ENCODE measurements at regions not wholly inside any gene's neighbourhood (a gene's known extent, or its start where the extent isn't known, plus 50 kb on each side); places are given as distances from the start of the nearest gene placed in this dataset.

DNA sequence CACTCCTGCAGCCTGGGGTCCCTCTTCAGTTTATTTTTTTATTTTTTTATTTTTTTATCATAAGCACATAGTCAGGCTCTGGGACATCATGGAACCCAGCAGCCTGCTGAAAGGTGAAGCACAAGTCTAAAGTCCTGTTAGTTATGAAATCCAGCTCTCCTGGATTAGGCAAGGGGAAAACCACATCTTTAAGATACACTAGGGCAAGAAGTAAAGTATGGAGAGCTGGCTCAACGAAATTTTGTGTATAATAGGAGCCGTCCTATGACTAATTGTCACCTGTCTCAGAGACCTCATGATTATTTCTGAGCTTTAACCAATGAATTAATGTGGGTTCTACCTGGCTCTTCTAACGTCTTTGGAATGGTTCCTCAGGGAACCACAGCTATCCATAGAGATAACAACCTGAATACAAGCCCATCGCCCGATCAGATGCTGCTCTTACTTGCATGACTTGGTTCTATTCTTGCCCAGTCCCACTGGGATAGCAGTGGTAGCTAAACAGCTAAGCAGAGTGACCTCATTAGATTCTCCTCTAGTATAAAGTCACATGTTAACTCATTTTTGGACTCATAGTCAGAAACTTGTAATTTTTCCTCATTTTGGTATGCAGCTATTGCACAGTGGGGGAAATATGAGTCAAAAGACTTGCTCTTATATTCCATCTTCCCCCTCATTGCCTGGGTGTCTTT lies 122.7 kb downstream of the LMO4 start:
- no peak for DNase-seq (ENCODE audit: low spot score)
- peaks cover 5% of the 10 kb centered on the region for H3K4me1 Mint-ChIP-seq (ENCODE audit: low read depth)
- H3K36me3 Mint-ChIP-seq (ENCODE audit: low read depth), result peaks cover 2% of the 10 kb centered on the region
- no peaks in the 10 kb centered on the region for H3K27me3 Mint-ChIP-seq (ENCODE audit: low read depth)
- H3K4me3 Mint-ChIP-seq (ENCODE audit: unreplicated experiment), result no peak overlapping the region
- no peak for TF ChIP-seq CTCF (IDR thresholded peaks at IDR 0.05)
- peaks cover 4% of the 10 kb centered on the region for H3K9me3 Mint-ChIP-seq (ENCODE audit: low read depth)
- no peak overlapping the region for H3K27ac Mint-ChIP-seq (ENCODE audit: unreplicated experiment)

DNA sequence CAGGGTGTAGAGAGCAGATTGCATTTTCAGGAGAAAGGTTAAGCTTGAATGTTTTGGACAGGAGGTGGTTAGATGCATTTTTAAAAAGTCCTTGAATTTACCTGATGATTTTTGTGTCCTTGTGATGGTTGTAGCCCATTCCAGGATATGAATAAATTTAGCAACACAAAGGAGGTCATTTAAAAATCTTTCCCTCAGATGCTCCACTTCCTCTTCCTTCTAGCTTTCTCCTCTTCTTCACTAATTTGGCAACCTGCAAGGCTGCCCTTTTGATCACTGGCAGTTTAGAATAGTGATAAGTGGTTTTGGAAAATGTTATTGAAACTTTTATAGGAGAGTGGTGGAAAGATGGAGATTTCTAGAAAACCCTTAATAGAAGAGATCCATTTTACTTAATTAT lies 124.0 kb downstream of the LMO4 start:
- no peaks in the 10 kb centered on the region for H3K27me3 Mint-ChIP-seq (ENCODE audit: low read depth)
- H3K4me1 Mint-ChIP-seq (ENCODE audit: low read depth), result peaks cover 5% of the 10 kb centered on the region
- DNase-seq (ENCODE audit: low spot score), result no peak
- H3K9me3 Mint-ChIP-seq (ENCODE audit: low read depth), result peaks cover 7% of the 10 kb centered on the region
- no peak overlapping the region for H3K4me3 Mint-ChIP-seq (ENCODE audit: unreplicated experiment)
- H3K36me3 Mint-ChIP-seq (ENCODE audit: low read depth), result peaks cover 2% of the 10 kb centered on the region
- no peak overlapping the region for H3K27ac Mint-ChIP-seq (ENCODE audit: unreplicated experiment)
- TF ChIP-seq CTCF (IDR thresholded peaks at IDR 0.05), result no peak

DNA sequence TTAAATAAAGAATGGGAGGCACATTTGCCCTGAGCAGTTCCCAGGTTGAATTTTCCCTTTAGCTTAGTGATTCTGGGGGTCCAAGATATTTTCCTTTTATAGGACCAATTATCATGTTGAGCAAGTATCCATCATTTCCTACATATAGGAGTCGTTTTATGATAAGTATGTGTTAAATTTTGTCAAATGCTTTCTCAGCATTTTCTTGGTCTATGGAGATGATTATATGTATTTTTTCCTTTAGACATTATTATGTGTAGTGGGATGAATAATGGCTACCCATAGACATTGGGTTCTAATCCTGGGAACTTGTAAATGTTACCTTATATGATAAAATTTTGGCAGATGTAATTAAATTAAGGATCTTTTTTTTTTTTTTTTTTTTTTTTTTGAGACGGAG lies 128.7 kb downstream of the LMO4 start:
- H3K27ac Mint-ChIP-seq (ENCODE audit: unreplicated experiment), result no peak overlapping the region
- H3K36me3 Mint-ChIP-seq (ENCODE audit: low read depth), result peaks cover 2% of the 10 kb centered on the region
- no peak for DNase-seq (ENCODE audit: low spot score)
- H3K4me3 Mint-ChIP-seq (ENCODE audit: unreplicated experiment), result no peak overlapping the region
- peaks cover 28% of the 10 kb centered on the region for H3K9me3 Mint-ChIP-seq (ENCODE audit: low read depth)
- no peak for TF ChIP-seq CTCF (IDR thresholded peaks at IDR 0.05)
- H3K27me3 Mint-ChIP-seq (ENCODE audit: low read depth), result no peaks in the 10 kb centered on the region
- H3K4me1 Mint-ChIP-seq (ENCODE audit: low read depth), result no peaks in the 10 kb centered on the region

DNA sequence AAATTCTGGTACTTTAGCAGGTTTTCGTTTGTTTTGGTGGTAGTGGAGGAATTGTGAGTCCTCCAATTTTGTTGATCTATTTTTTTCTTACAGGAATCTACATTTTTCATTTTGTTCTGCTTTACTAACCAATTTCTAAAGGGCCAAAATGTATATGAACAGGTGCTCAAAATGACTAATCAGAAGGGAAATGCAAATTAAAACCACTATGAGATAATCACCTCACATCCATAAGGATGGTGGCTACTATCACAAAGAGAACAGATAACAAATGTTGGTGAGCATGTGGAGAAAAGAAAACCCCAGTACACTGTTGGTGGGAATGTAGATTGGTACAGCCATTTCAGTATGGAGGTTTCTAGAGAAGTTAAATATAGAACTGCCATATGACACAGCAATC lies 134.2 kb downstream of the LMO4 start:
- no peak overlapping the region for H3K27ac Mint-ChIP-seq (ENCODE audit: unreplicated experiment)
- peaks cover 5% of the 10 kb centered on the region for H3K4me1 Mint-ChIP-seq (ENCODE audit: low read depth)
- TF ChIP-seq CTCF (IDR thresholded peaks at IDR 0.05), result no peak
- peaks cover 19% of the 10 kb centered on the region for H3K9me3 Mint-ChIP-seq (ENCODE audit: low read depth)
- no peak for DNase-seq (ENCODE audit: low spot score)
- no peak overlapping the region for H3K4me3 Mint-ChIP-seq (ENCODE audit: unreplicated experiment)
- no peaks in the 10 kb centered on the region for H3K27me3 Mint-ChIP-seq (ENCODE audit: low read depth)
- H3K36me3 Mint-ChIP-seq (ENCODE audit: low read depth), result no peaks in the 10 kb centered on the region

- TF ChIP-seq CTCF (IDR thresholded peaks at IDR 0.05), result no peak
- Mint-ChIP-seq H3K27ac (ENCODE audit: unreplicated experiment) (no peak overlapping the region), H3K9me3 (ENCODE audit: low read depth) (peaks cover 13% of the 10 kb centered on the region), H3K27me3 (ENCODE audit: low read depth) (no peaks in the 10 kb centered on the region), H3K4me3 (ENCODE audit: unreplicated experiment) (no peak overlapping the region), H3K36me3 (ENCODE audit: low read depth) (no peaks in the 10 kb centered on the region), H3K4me1 (ENCODE audit: low read depth) (peaks cover 5% of the 10 kb centered on the region)
- no peak for DNase-seq (ENCODE audit: low spot score)
Observed at GRCh38 chr1:87464022-87464490, 135.4 kb downstream of the LMO4 start.
